PC-3 (cell line): ENCODE measurements at regions not wholly inside any gene's neighbourhood (a gene's known extent, or its start where the extent isn't known, plus 50 kb on each side); places are given as distances from the start of the nearest gene placed in this dataset.

Experiments
- ATAC-seq: fragments of 200-7000 bp; cut with Tn5 transposase; 2 replicates; pipeline ENCODE4 v1.9.1; 2020; ENCODE audit warnings: mild to moderate bottlenecking, moderate library complexity
- BruUV-seq: library from RNA; stranded (reverse); fragments of 400-500 nt; replicated peaks from 2 replicates; lab custom pipeline; 2021; lab: Mats Ljungman, UMichigan
- CTCF ChIA-PET: fragments of 300-600 bp; sonication (Branson Sonifier 250); formaldehyde crosslinking; loops from one replicate; lab custom pipeline; 2022; ENCODE audit warnings: antibody characterized with exemption; lab: Charles Lee
- POLR2A ChIA-PET: fragments of 300-600 bp; sonication (Branson Sonifier 250); formaldehyde crosslinking; loops from one replicate; lab custom pipeline; 2022; ENCODE audit warnings: antibody characterized with exemption; ENCODE audit not compliant: unreplicated experiment; lab: Charles Lee
- DNase-seq: peaks from one replicate; pipeline ENCODE4 v3.0.0-alpha.2; 2015
- H2AFZ ChIP-seq: fragments of 300-600 bp; sonication (generic); 2 replicates; pipeline ENCODE4 v1.6.0; 2016; ENCODE audit warnings: antibody characterized with exemption, low read length
- H3F3A ChIP-seq: fragments of 300-600 bp; sonication (generic); one replicate; pipeline ENCODE4 v1.6.0; 2017; ENCODE audit warnings: antibody characterized with exemption, low read length, control low read depth, mild to moderate bottlenecking; ENCODE audit not compliant: unreplicated experiment
- H3K27ac ChIP-seq: fragments of 300-600 bp; sonication (generic); 2 replicates; pipeline ENCODE4 v1.5.1; 2016; ENCODE audit warnings: mild to moderate bottlenecking, low read length
- H3K27me3 ChIP-seq: fragments of 300-600 bp; sonication (generic); 2 replicates; pipeline ENCODE4 v1.6.1; 2016; ENCODE audit warnings: low read length, mixed read lengths
- H3K36me3 ChIP-seq: fragments of 300-600 bp; sonication (generic); 2 replicates; pipeline ENCODE4 v1.6.1; 2016; ENCODE audit warnings: low read depth, mixed run types, low read length, mixed read lengths
- H3K4me1 ChIP-seq: fragments of 300-600 bp; sonication (generic); 2 replicates; pipeline ENCODE4 v1.5.1; 2016; ENCODE audit warnings: low read length; ENCODE audit not compliant: insufficient read depth
- H3K4me2 ChIP-seq: fragments of 300-600 bp; sonication (generic); 2 replicates; pipeline ENCODE4 v1.6.0; 2016; ENCODE audit warnings: low read length
- H3K4me3 ChIP-seq: fragments of 300-600 bp; sonication (generic); 2 replicates; pipeline ENCODE4 v1.5.1; 2016; ENCODE audit warnings: mild to moderate bottlenecking, low read length, mixed read lengths
- H3K79me2 ChIP-seq: fragments of 300-600 bp; sonication (generic); 2 replicates; pipeline ENCODE4 v1.6.1; 2017; ENCODE audit warnings: low read length, mixed read lengths
- H3K9ac ChIP-seq: fragments of 300-600 bp; sonication (generic); 2 replicates; pipeline ENCODE4 v1.6.0; 2016; ENCODE audit warnings: mild to moderate bottlenecking, low read length
- H3K9me2 ChIP-seq: fragments of 300-600 bp; sonication (generic); replicated peaks from 2 replicates; pipeline ENCODE4 v1.6.1; 2016; ENCODE audit warnings: mixed run types, low read length, mixed read lengths
- H3K9me3 ChIP-seq: fragments of 300-600 bp; sonication (generic); 2 replicates; pipeline ENCODE4 v1.6.1; 2016; ENCODE audit warnings: low read length, mixed read lengths
- H4K20me1 ChIP-seq: fragments of 300-600 bp; sonication (generic); 2 replicates; pipeline ENCODE4 v1.6.1; 2016; ENCODE audit warnings: low read length, mixed read lengths
- CTCF ChIP-seq: fragments of 300-600 bp; sonication (generic); conservative IDR thresholded peaks from 2 replicates; pipeline ENCODE4 v1.5.1; 2017; ENCODE audit warnings: antibody characterized with exemption, low read depth, mild to moderate bottlenecking, low read length
- EZH2 ChIP-seq: fragments of 300-600 bp; sonication (generic); IDR thresholded peaks from one replicate; pipeline ENCODE4 v1.6.1; 2017; ENCODE audit warnings: antibody characterized with exemption, mild to moderate bottlenecking, low read length; ENCODE audit not compliant: unreplicated experiment
- EZH2phosphoT487 ChIP-seq: fragments of 300-600 bp; sonication (generic); IDR thresholded peaks from 2 replicates; pipeline ENCODE4 v1.6.1; 2018; ENCODE audit warnings: mild to moderate bottlenecking, antibody characterized with exemption, low read length, borderline replicate concordance
- intact Hi-C: fragments of 100-400 bp; cut with micrococcal nuclease; formaldehyde crosslinking; loops from 2 replicates; pipeline ENCODE4 v1.9.0; 2023

- TF ChIP-seq CTCF = no peak
- H3K27me3 ChIP-seq = no peaks in the 10 kb centered on the region
- ChIA-PET POLR2A (no interaction called here), CTCF (no interaction called here)
- no peak overlapping the region for H3K9ac ChIP-seq
- no peaks in the 10 kb centered on the region for H3K4me1 ChIP-seq
- no peaks in the 10 kb centered on the region for H3F3A ChIP-seq
- H3K4me2 ChIP-seq = no peak overlapping the region
- H2AFZ ChIP-seq = no peak overlapping the region
- H3K9me3 ChIP-seq = no peaks in the 10 kb centered on the region
- no TSS peak for BruUV-seq
- no peaks in the 10 kb centered on the region for H4K20me1 ChIP-seq
- H3K36me3 ChIP-seq = no peaks in the 10 kb centered on the region
- DNase-seq = no peak
- H3K27ac ChIP-seq = no peak overlapping the region
- H3K4me3 ChIP-seq = no peak overlapping the region
- intact Hi-C loops = no loop called here
- ATAC-seq = no peak
- H3K79me2 ChIP-seq = no peaks in the 10 kb centered on the region
- H3K9me2 ChIP-seq = no peaks in the 10 kb centered on the region
Measured at GRCh38 chrX:73348977-73349376, 97.9 kb upstream of the CDX4 start.

GRCh38 chrX:73337366-73337765, 109.5 kb upstream of the CDX4 start:
- Histone ChIP-seq H4K20me1 (no peaks in the 10 kb centered on the region), H3K4me2 (no peak overlapping the region), H3K4me3 (no peak overlapping the region), H3K27me3 (no peaks in the 10 kb centered on the region), H3K79me2 (no peaks in the 10 kb centered on the region), H2AFZ (no peak overlapping the region), H3F3A (no peaks in the 10 kb centered on the region), H3K9me3 (no peaks in the 10 kb centered on the region), H3K4me1 (no peaks in the 10 kb centered on the region), H3K36me3 (no peaks in the 10 kb centered on the region), H3K9me2 (no peaks in the 10 kb centered on the region), H3K27ac (no peak overlapping the region), H3K9ac (no peak overlapping the region)
- ChIA-PET CTCF (no interaction called here), POLR2A (no interaction called here)
- intact Hi-C loops = no loop called here
- no peak for TF ChIP-seq CTCF
- no TSS peak for BruUV-seq
- DNase-seq (no peak), ATAC-seq (no peak)

- ATAC-seq = no peak
- no peak overlapping the region for H3K27ac ChIP-seq
- H3K9ac ChIP-seq = no peak overlapping the region
- no peaks in the 10 kb centered on the region for H3K9me2 ChIP-seq
- H3K4me1 ChIP-seq = no peaks in the 10 kb centered on the region
- POLR2A ChIA-PET = no interaction called here
- no peak for DNase-seq
- BruUV-seq = no TSS peak
- no peaks in the 10 kb centered on the region for H3K79me2 ChIP-seq
- H3K27me3 ChIP-seq = no peaks in the 10 kb centered on the region
- no peak overlapping the region for H3K4me2 ChIP-seq
- no peaks in the 10 kb centered on the region for H3K36me3 ChIP-seq
- intact Hi-C loops = no loop called here
- CTCF ChIA-PET = no interaction called here
- no peaks in the 10 kb centered on the region for H3K9me3 ChIP-seq
- no peaks in the 10 kb centered on the region for H3F3A ChIP-seq
- no peak overlapping the region for H3K4me3 ChIP-seq
- no peaks in the 10 kb centered on the region for H4K20me1 ChIP-seq
- H2AFZ ChIP-seq = no peak overlapping the region
- TF ChIP-seq EZH2 (no peak), EZH2phosphoT487 (no peak), CTCF (no peak)
Measured at GRCh38 chrX:73289039-73289438, 74.4 kb upstream of the NAP1L2 start.
